DND-41 (cell line): ENCODE measurements at regions not wholly inside any gene's neighbourhood (a gene's known extent, or its start where the extent isn't known, plus 50 kb on each side); places are given as distances from the start of the nearest gene placed in this dataset.

Source experiments
- CTCF ChIP-seq: IDR thresholded peaks from 2 replicates; pipeline ENCODE4 v1.5.1; 2012; ENCODE audit warnings: borderline replicate concordance, low read length, moderate library complexity, mild to moderate bottlenecking; ENCODE audit not compliant: poor library complexity, severe bottlenecking; ENCODE audit errors: extremely low read depth
- EZH2 ChIP-seq: IDR thresholded peaks from 3 replicates; pipeline ENCODE4 v1.6.1; 2012; ENCODE audit warnings: borderline replicate concordance, low read depth, mild to moderate bottlenecking, moderate library complexity, low read length, inconsistent platforms; ENCODE audit not compliant: severe bottlenecking

GRCh38 chr2:30324245-30324908 is 93.0 kb downstream of the LBH start:
- TF ChIP-seq EZH2 (no peak), CTCF (no peak)
